ENCODE measurements at regions not wholly inside any gene's neighbourhood (a gene's known extent, or its start where the extent isn't known, plus 50 kb on each side); places are given as distances from the start of the nearest gene placed in this dataset.

GRCh38 chr17:52744179-52744578, 585.7 kb upstream of the CA10 start:
- no peaks in the 10 kb centered on the region for H3K79me2 ChIP-seq (ENCODE audit: control insufficient read depth, insufficient read depth, low read length)

More at GRCh38 chr17:52744179-52744578, 585.7 kb upstream of the CA10 start:
- H3K9ac ChIP-seq (replicated peaks; ENCODE audit: extremely low read depth, insufficient read depth, low read length): no peak overlapping the region
- no peak overlapping the region for H3K27ac ChIP-seq (ENCODE audit: insufficient read depth, low read depth, low read length)
- dilution Hi-C loops (cut with MboI; ENCODE audit: extremely low pct_ligation_motif_present, low sequenced_read_pairs): no loop called here
- CTCF ChIA-PET: no interaction called here
- no peak overlapping the region for H2AFZ ChIP-seq (ENCODE audit: low read depth, low read length)
- FAIRE-seq: no peak
- no TSS peak for BruUV-seq (replicated peaks)
- no peaks in the 10 kb centered on the region for H3K4me1 ChIP-seq (ENCODE audit: control insufficient read depth, extremely low read depth, insufficient read depth, low read length)
- TF ChIP-seq FOS (IDR thresholded peaks at IDR 0.05; ENCODE audit: borderline replicate concordance, insufficient read depth, low read length) (no peak), MYC (IDR thresholded peaks at IDR 0.05; ENCODE audit: low read depth, low read length) (no peak), EZH2 (IDR thresholded peaks at IDR 0.05; ENCODE audit: borderline replicate concordance, low read depth, low read length, severe bottlenecking) (no peak), GATA2 (IDR thresholded peaks at IDR 0.05; ENCODE audit: insufficient read depth, insufficient read length, low read depth, low read length) (no peak), POLR2A (IDR thresholded peaks at IDR 0.05; ENCODE audit: low read depth, low read length) (no peak), JUN (IDR thresholded peaks at IDR 0.05; ENCODE audit: borderline replicate concordance, insufficient read depth, insufficient read length, low read depth) (no peak), POLR2AphosphoS5 (IDR thresholded peaks at IDR 0.05; ENCODE audit: insufficient read depth, low read depth, low read length) (no peak)
- TF ChIP-seq, protein P1, sequence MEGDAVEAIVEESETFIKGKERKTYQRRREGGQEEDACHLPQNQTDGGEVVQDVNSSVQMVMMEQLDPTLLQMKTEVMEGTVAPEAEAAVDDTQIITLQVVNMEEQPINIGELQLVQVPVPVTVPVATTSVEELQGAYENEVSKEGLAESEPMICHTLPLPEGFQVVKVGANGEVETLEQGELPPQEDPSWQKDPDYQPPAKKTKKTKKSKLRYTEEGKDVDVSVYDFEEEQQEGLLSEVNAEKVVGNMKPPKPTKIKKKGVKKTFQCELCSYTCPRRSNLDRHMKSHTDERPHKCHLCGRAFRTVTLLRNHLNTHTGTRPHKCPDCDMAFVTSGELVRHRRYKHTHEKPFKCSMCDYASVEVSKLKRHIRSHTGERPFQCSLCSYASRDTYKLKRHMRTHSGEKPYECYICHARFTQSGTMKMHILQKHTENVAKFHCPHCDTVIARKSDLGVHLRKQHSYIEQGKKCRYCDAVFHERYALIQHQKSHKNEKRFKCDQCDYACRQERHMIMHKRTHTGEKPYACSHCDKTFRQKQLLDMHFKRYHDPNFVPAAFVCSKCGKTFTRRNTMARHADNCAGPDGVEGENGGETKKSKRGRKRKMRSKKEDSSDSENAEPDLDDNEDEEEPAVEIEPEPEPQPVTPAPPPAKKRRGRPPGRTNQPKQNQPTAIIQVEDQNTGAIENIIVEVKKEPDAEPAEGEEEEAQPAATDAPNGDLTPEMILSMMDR (IDR thresholded peaks at IDR 0.05; ENCODE audit: extremely low read depth in 1 of 2, insufficient read depth in 1 of 2, low read depth in 1 of 2, low read length in 2 of 2): no peak
- TF ChIP-seq, protein P2, sequence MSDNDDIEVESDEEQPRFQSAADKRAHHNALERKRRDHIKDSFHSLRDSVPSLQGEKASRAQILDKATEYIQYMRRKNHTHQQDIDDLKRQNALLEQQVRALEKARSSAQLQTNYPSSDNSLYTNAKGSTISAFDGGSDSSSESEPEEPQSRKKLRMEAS (IDR thresholded peaks at IDR 0.05; ENCODE audit: insufficient read depth, insufficient read length): no peak
- no peaks in the 10 kb centered on the region for H4K20me1 ChIP-seq (replicated peaks; ENCODE audit: control insufficient read depth, extremely low read depth, insufficient read depth, low read length)
- intact Hi-C loops (cut with micrococcal nuclease): loop anchor here (10.0 kb wide), 1 partner anchor 61 kb away; no protein-coding TSS in a partner anchor
- no peaks in the 10 kb centered on the region for H3K9me3 ChIP-seq (replicated peaks; ENCODE audit: control insufficient read depth, insufficient read depth, low read length)
- POLR2A ChIA-PET: no interaction called here
- H3K36me3 ChIP-seq (ENCODE audit: control insufficient read depth in 2 of 2, extremely low read depth in 1 of 2, insufficient read depth in 2 of 2, low read length in 2 of 2): no peaks in the 10 kb centered on the region
- no peaks in the 10 kb centered on the region for H3K27me3 ChIP-seq (ENCODE audit: control insufficient read depth in 2 of 2, insufficient read depth in 2 of 2, low read length in 2 of 2)
- no peak overlapping the region for H3K4me3 ChIP-seq (replicated peaks in 1 of 3; ENCODE audit: insufficient read depth in 1 of 3, low read depth in 1 of 3, low read length in 3 of 3)
- DNase-seq (ENCODE audit: low read depth, low spot score): no peak
- H3K9me1 ChIP-seq (replicated peaks; ENCODE audit: control insufficient read depth, extremely low read depth, insufficient read depth, low read length): no peaks in the 10 kb centered on the region
- H3K4me2 ChIP-seq (ENCODE audit: insufficient read depth, low read length): no peak overlapping the region
